Activated CD4-positive, alpha-beta T cell treated with anti-CD3 and anti-CD28 coated beads, Interleukin-2, Interleukin-6, amounts not matched to agents 100 ng/mL and 50 ng/mL, durations not matched to agents 16 hours and 8 hours (primary cell): ENCODE measurements at regions not wholly inside any gene's neighbourhood (a gene's known extent, or its start where the extent isn't known, plus 50 kb on each side); places are given as distances from the start of the nearest gene placed in this dataset.

Experiments used
- DNase-seq: peaks from one replicate; pipeline ENCODE4 v3.0.0-alpha.2; 2020

DNA sequence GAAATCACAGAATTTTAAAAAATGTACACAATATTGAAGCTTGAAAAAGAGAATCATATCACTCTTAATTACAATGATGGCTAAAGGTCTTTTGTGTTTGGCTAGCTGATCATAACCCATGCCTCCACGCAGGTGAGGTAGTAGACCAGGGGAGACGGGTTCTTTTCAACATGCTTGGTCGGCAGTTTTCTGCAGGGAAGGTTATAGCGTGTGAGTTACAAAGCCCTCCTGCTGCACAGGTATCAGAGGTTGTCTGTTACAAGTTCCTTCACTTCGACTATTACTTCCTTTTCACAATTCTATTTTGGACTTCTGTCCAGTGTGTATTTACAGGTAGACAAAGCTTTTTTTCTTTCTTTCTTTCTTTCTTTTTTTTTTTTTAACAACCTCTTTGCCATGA, 127.1 kb upstream of the PRPS1L1 start:
- DNase-seq = no peak

DNA sequence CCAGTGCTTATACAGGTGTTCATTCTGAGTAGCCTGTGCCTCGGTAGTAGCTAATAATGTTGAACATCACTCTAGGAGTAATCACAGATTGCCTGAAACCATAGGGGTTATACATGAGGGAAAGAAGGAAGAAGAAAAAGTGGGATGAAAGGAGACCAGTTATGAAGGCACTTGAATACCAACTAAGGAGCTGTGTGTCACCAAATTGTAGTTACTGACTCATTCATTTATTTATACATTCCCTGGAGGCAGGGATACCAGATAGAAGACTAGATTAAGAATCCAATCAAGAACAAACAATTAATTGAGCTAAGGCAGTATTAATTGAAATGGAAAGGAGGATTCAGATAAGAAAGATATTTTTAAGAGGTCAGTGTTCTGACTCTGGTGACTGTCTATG, 129.6 kb upstream of the PRPS1L1 start:
- no peak for DNase-seq

GRCh38 chr7:18162657-18163056, 135.0 kb upstream of the PRPS1L1 start:
- DNase-seq = no peak

GRCh38 chr7:18163091-18163490, 135.4 kb upstream of the PRPS1L1 start:
- no peak for DNase-seq

DNA sequence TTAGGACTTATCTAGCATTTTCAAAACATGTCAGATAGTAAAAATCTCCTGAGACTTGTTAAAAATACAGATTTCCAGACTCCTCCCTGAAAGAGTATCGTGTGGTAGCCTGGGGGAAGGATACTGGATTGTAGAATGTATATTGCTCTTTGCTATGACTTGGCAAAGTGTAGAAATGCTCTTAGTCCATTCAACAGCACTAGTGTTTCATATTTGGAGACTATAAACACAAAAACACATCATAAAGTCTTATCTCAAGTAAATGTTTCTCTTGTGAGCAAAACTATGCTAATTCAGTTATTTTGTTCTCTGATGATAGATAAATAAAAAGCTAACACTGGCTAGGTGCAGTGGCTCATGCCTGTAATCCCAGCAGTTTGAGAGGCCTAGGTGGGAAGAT, 137.5 kb upstream of the PRPS1L1 start:
- DNase-seq = no peak

- DNase-seq = no peak
These were observed 138.4 kb upstream of the PRPS1L1 start for GRCh38 chr7:18166002-18166401.

- DNase-seq = no peak
These were observed 140.2 kb upstream of the PRPS1L1 start for GRCh38 chr7:18167815-18168214.

GRCh38 chr7:18174996-18175395, 147.3 kb upstream of the PRPS1L1 start:
- no peak for DNase-seq

- no peak for DNase-seq
These were observed 148.3 kb upstream of the PRPS1L1 start for GRCh38 chr7:18175801-18176450.

- no peak for DNase-seq
These were observed 149.6 kb upstream of the PRPS1L1 start for GRCh38 chr7:18177129-18177814.

- DNase-seq = peak; percentile 60
These were observed 150.4 kb upstream of the PRPS1L1 start for GRCh38 chr7:18177815-18178660.

DNA sequence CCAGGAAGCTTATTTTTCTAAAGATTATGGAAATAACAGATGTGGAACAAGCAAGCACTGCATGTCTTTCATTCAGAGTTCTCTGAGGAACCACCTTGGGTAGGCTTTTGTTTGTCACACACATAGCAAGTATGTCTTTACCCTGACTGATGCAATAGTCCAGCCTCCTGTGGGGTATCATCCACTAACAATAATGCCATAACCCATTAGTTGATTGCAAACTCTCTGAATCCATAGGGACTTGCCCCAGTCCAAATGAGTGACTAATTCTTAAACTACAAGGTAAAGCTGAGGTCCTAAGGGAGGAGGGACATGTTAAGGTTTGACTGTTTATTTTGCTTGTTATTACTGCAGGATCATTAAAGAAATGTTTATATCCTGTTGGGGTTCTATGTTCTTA, 151.4 kb upstream of the PRPS1L1 start:
- no peak for DNase-seq

DNA sequence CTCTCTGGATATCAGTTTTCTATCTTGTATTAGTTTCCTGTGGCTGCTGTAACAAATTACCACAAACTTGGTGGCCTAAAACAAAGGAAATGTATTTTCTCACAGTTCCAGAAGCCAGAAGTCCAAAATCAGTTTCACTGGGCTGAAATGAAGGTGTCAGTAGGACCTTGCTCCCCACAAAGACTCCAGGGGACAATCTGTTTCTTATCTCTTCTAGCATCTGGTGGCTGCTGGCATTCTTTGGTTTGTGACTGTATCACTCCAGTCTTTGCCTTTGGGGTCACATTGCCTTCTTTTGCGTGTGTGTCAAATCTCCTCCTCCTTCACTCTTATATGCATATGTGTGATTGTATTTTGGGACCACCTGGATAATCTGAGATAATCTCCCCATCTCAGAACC, 153.0 kb upstream of the PRPS1L1 start:
- DNase-seq = no peak

- no peak for DNase-seq
These were observed 162.0 kb upstream of the PRPS1L1 start for GRCh38 chr7:18189500-18190126.

- no peak for DNase-seq
These were observed 163.7 kb upstream of the PRPS1L1 start for GRCh38 chr7:18191341-18191740.

- DNase-seq = no peak
These were observed 164.4 kb upstream of the PRPS1L1 start for GRCh38 chr7:18191862-18192625.

GRCh38 chr7:18194616-18195015, 167.0 kb upstream of the PRPS1L1 start:
- DNase-seq = no peak

DNA sequence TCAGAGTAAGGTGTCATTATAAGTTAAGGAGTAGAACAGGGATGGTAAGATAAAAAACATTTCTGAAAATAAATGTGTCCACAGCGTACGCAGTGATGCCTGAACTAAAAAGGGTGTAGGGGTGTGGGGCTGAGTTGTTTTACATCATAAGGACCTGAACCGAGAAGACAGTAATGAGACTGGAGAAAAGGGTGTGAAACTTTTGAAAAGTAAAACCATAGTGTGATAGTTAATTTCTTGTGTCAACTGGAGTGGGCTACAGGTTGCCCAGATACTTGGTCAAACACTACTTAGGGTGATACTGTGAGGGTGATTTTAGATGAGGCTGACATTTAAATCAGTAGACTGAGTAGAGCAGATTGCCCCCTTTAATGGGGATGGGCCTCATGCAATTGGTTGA, 169.0 kb upstream of the PRPS1L1 start:
- no peak for DNase-seq

DNA sequence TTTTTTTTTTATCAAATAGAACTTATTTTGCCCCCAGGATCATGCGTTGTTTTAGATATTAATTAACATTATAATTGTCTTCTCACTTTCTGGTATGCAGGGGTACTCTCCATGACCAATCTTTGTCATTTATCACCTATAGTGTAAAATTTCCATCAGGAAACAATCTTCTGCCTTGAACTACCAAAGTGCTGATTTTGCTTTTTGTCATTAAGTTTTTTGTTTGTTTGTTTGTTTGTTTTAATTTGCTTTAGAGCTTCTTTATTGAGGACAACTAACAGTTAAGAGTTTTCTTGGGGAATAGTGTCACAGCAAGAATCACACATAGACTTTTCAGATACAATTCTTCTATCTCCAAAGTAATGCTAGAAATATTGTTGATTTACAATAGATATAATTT, 171.2 kb upstream of the PRPS1L1 start:
- DNase-seq = no peak

DNA sequence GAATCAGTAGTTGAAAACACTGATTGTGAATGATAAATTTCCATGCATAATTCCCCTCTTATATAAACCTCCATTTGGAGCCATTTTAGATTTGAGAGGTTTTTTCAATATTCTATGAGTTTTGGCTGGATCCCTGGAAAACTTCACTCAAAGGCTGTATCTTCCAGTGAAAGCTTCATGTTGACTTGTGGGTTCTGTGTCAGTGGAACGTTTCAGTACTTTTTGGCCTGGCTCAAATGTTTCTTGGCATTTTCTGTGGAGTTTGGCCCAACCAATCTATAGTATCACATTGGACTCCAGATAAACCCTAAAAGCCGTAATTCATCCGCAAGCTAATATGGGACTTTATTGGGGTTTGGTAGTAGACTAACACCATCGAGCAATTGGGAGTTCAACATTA, 172.6 kb upstream of the PRPS1L1 start:
- no peak for DNase-seq

DNA sequence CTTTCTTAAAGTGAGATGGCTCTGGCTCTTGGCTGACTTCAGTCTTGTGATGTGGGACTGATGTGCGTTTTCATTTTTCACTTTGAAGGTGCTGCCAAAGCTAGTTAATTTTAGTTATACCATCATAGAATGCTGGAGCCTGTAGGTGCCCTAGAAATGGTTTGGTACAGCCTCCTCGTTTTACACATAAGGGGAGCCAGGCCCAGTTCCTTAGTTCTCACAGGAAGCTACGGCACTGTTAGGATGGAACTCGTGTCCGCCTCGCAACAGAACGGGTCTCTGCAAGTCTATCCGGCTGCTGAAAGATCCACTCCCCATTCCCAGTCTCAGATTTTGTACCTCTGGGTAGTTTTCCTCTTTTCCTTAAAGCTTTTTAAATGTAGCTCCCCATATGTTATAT, 173.2 kb upstream of the PRPS1L1 start:
- no peak for DNase-seq

DNA sequence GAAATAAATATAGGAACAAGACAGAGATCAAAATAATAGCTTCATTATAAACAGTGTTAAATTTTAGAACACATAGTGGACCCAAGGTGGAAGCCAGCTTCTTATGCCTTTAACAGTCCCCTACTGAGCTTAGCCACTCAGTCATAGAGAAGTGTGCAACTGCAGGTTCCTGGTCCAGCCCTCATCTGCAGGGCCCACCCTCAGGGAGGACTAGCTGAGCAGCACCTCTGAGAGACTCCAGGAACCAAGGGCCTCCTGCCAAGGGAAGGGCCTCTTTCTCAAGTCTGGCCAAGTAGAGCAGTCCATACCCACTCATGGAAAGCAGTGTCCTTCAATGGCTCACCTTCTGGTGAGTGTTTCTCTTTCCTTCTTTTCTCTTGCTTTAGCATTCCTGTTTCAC, 173.7 kb upstream of the PRPS1L1 start:
- DNase-seq = no peak
